ENCODE measurements at regions not wholly inside any gene's neighbourhood (a gene's known extent, or its start where the extent isn't known, plus 50 kb on each side); places are given as distances from the start of the nearest gene placed in this dataset.

DNA sequence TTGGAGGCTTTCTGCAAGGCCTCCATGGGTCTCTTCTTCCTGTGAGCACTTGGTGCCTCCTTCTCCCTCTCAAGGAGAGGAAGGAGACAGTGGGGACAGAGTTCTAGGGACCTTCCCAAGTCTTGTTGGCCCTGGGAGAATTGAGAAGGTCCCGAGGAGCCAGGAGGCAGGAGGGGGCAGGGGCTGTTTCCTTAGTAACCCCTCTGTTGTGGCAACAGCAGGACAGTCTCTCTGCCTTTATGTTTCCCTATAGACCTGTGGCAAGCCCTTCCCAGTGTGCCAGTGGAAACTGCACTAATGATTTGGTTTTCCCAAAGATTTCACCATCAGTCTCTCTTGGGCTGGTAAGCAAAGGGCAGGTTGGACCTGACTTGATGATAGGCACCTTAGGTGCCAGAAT lies 87.8 kb upstream of the GALNT15 start:
- peaks cover 5% of the 10 kb centered on the region for H3K9me3 Mint-ChIP-seq (ENCODE audit: unreplicated experiment)
- H3K27ac Mint-ChIP-seq (ENCODE audit: unreplicated experiment) = no peak overlapping the region
- no peaks in the 10 kb centered on the region for H3K4me1 Mint-ChIP-seq (ENCODE audit: unreplicated experiment)
- peaks cover 5% of the 10 kb centered on the region for H3K36me3 Mint-ChIP-seq (ENCODE audit: low read depth, unreplicated experiment)
- H3K27me3 Mint-ChIP-seq (ENCODE audit: unreplicated experiment) = peaks cover 6% of the 10 kb centered on the region
- TF ChIP-seq, protein P1, sequence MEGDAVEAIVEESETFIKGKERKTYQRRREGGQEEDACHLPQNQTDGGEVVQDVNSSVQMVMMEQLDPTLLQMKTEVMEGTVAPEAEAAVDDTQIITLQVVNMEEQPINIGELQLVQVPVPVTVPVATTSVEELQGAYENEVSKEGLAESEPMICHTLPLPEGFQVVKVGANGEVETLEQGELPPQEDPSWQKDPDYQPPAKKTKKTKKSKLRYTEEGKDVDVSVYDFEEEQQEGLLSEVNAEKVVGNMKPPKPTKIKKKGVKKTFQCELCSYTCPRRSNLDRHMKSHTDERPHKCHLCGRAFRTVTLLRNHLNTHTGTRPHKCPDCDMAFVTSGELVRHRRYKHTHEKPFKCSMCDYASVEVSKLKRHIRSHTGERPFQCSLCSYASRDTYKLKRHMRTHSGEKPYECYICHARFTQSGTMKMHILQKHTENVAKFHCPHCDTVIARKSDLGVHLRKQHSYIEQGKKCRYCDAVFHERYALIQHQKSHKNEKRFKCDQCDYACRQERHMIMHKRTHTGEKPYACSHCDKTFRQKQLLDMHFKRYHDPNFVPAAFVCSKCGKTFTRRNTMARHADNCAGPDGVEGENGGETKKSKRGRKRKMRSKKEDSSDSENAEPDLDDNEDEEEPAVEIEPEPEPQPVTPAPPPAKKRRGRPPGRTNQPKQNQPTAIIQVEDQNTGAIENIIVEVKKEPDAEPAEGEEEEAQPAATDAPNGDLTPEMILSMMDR (IDR thresholded peaks at IDR 0.05; ENCODE audit: unreplicated experiment) = no peak
- no peak overlapping the region for H3K4me3 Mint-ChIP-seq (ENCODE audit: unreplicated experiment)
- DNase-seq (ENCODE audit: low spot score) = peak; percentile 8

DNA sequence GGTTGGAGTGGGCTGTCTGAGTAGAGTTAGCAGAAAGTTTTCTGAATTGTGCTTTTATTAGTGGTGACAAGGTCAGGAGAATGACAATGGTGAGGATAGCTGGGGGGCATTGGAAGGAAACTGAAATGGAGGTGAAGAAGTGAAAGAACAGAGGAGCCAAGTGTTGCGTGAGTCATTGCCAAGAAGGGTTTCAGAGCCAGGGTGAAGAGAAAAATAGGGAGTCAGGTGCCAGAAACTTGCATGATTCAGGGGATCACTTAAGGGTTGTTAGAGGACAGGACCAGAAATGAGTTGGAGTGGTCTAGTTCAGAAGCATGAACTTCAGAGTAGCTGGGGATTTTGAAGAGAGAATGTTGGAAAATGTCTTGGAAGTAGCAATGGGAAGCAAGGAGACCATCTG lies 86.0 kb upstream of the GALNT15 start:
- TF ChIP-seq, protein P1 (IDR thresholded peaks at IDR 0.05; ENCODE audit: unreplicated experiment) = no peak
- Mint-ChIP-seq H3K27ac (ENCODE audit: unreplicated experiment) (no peak overlapping the region), H3K9me3 (ENCODE audit: unreplicated experiment) (no peaks in the 10 kb centered on the region), H3K36me3 (ENCODE audit: low read depth, unreplicated experiment) (no peaks in the 10 kb centered on the region), H3K4me1 (ENCODE audit: unreplicated experiment) (no peaks in the 10 kb centered on the region), H3K27me3 (ENCODE audit: unreplicated experiment) (peaks cover 5% of the 10 kb centered on the region), H3K4me3 (ENCODE audit: unreplicated experiment) (no peak overlapping the region)
- no peak for DNase-seq (ENCODE audit: low spot score)

DNA sequence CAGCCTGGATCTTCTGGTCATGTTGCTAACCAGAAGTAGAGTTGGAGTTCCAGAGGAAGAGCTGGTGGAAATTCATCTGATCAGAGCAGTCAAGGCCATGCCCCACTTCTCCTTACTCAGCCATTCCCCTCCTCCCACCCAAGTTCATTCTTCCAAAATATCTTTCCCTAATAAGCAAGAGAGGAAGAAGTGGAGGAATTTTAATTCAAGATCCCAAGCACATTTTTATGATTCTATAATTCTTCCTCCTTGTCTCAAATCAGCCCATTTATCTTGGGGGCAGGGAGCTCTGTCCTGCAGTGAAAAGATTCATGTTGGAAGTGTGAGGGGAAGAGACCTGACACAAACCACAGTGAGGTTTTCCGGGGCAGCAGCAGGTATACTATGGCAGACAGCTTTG lies 85.0 kb upstream of the GALNT15 start:
- H3K27ac Mint-ChIP-seq (ENCODE audit: unreplicated experiment) = no peak overlapping the region
- no peaks in the 10 kb centered on the region for H3K4me1 Mint-ChIP-seq (ENCODE audit: unreplicated experiment)
- H3K36me3 Mint-ChIP-seq (ENCODE audit: low read depth, unreplicated experiment) = no peaks in the 10 kb centered on the region
- peaks cover 5% of the 10 kb centered on the region for H3K27me3 Mint-ChIP-seq (ENCODE audit: unreplicated experiment)
- DNase-seq (ENCODE audit: low spot score) = no peak
- TF ChIP-seq, protein P1 (IDR thresholded peaks at IDR 0.05; ENCODE audit: unreplicated experiment) = no peak
- H3K4me3 Mint-ChIP-seq (ENCODE audit: unreplicated experiment) = no peak overlapping the region
- H3K9me3 Mint-ChIP-seq (ENCODE audit: unreplicated experiment) = no peaks in the 10 kb centered on the region

DNA sequence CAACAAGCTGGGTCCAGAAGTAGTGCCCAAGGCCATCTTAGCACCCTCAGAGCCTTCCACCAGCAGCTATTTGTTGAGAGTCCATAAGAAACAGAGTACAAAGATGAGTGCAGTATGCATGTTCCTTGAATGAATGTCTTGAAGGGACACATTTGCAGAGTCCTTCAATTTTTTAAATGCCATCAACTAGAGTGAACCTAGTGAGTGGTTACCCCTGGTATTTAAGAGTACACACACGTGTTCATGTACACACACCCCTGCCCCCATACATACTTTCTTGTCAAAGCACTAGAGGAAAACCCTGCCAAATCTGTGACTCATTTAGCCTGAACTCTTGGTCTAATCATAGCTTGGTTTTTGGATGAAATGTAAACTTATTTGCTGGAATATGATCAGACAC lies 84.5 kb upstream of the GALNT15 start:
- Mint-ChIP-seq H3K4me1 (ENCODE audit: unreplicated experiment) (no peaks in the 10 kb centered on the region), H3K27me3 (ENCODE audit: unreplicated experiment) (peaks cover 6% of the 10 kb centered on the region), H3K36me3 (ENCODE audit: low read depth, unreplicated experiment) (no peaks in the 10 kb centered on the region), H3K9me3 (ENCODE audit: unreplicated experiment) (no peaks in the 10 kb centered on the region), H3K27ac (ENCODE audit: unreplicated experiment) (no peak overlapping the region), H3K4me3 (ENCODE audit: unreplicated experiment) (no peak overlapping the region)
- no peak for DNase-seq (ENCODE audit: low spot score)
- TF ChIP-seq, protein P1 (IDR thresholded peaks at IDR 0.05; ENCODE audit: unreplicated experiment) = no peak

DNA sequence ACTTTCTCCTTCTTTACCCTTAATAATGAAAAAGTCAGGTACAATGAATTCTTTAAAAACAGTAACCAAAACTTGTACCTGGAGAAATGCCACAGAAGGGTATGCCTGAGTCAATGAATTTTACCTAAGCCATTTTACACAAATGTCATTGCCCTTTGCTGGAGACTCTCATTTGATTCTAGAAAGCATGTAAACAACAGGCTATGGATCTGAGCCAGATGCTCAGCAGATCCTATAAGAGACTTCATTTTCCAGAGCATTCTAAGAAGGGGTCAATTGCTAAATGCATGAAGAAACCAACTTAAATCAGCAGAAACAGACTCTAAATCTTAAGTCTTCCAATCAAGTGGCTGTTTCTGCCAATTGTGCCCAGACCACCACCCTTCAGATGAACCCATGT lies 83.8 kb upstream of the GALNT15 start:
- Mint-ChIP-seq H3K4me1 (ENCODE audit: unreplicated experiment) (peaks cover 3% of the 10 kb centered on the region), H3K9me3 (ENCODE audit: unreplicated experiment) (no peaks in the 10 kb centered on the region), H3K27me3 (ENCODE audit: unreplicated experiment) (peaks cover 6% of the 10 kb centered on the region), H3K4me3 (ENCODE audit: unreplicated experiment) (no peak overlapping the region), H3K36me3 (ENCODE audit: low read depth, unreplicated experiment) (no peaks in the 10 kb centered on the region), H3K27ac (ENCODE audit: unreplicated experiment) (no peak overlapping the region)
- TF ChIP-seq, protein P1 (IDR thresholded peaks at IDR 0.05; ENCODE audit: unreplicated experiment) = no peak
- no peak for DNase-seq (ENCODE audit: low spot score)

Measured in endothelial cell (in vitro differentiated cells).